NCI-H146 treated with DMSO at 0.1 percent for 48 hours (cell line): ENCODE measurements at regions not wholly inside any gene's neighbourhood (a gene's known extent, or its start where the extent isn't known, plus 50 kb on each side); places are given as distances from the start of the nearest gene placed in this dataset.

Source experiments
- DNase-seq: peaks from one replicate; lab custom pipeline; 2025; ENCODE audit not compliant: unreplicated experiment; lab: John Stamatoyannopoulos, UW

GRCh38 chr13:111993691-111994090 lies 73.3 kb upstream of the SOX1 start:
- no peak for DNase-seq

DNA sequence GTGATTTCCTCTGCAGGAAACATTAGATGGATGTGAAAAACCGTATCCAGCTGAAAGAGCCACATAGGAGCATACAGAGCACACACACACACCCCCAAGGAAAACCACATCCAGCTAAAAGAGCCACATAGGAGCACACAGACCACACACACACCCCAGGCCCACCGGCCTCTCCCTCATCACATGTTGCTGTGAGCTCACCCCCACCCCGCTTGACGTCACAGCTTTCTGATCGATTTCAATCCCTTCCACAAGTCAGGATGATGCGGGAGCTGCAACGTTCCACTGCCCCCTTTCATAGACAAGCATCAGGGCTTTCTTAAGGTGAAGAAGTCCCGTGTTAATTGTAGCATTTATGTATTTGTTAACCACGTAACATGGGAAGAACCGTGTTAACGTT lies 72.4 kb upstream of the SOX1 start:
- DNase-seq, result no peak

DNA sequence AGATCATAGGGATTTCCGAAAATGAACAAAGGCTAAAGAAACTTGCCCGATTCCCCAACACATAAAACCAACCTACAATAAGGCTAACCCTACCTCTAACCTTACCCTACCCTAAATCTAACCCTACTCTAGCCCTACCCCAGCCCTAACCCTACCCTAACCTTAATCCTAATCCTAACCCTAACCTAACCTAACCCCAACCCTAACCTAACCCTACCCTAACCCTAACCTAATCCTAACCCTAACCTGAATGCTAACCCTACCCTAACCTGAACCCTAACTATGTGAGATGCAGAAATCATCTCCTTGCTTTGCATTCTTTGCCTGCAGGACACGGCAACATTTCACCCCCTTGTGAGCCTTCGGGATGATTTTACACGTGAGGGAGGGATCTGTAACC lies 67.6 kb upstream of the SOX1 start:
- DNase-seq, result no peak

DNA sequence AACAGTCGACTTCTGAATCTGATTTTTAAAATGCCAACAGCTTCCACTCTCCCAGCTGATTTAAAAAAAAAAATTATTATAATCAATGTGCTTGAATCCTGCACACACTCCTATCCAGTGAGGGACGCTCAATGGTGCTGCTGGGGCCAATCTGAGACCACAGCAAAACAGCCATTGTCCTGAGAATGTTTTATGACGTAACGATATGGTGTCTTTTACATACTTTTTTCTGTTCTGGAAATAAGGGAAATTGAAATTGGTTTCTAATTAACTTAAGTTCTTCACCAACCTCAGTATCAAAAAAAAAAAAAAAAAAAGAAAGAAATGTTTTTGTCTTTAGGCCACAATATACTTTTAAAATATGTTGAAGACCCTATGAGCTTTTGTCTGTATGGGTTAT lies 66.1 kb upstream of the SOX1 start:
- DNase-seq, result no peak

DNA sequence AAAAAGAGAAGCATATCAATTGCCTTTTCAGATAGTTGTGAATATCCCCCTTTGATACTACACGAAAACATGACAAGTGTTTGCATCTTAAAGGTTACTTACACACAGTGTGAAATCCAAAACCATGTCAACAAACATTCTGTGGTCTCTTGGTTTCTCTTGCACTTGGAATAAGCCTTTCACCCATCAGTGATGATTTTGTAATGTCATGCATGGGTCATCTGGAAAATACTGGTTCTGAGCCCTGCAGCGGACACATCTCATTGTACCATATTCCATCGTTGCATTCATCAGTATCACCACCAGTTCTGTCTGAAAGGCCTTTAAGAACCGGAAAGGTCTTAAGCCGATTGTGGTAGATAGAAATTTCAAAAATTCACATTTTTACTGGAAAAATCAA lies 65.4 kb upstream of the SOX1 start:
- DNase-seq, result no peak

- DNase-seq, result no peak
Observed at GRCh38 chr13:112003396-112003795, 63.6 kb upstream of the SOX1 start.

- DNase-seq, result no peak
Observed at GRCh38 chr13:112003941-112004340, 63.0 kb upstream of the SOX1 start.

- no peak for DNase-seq
Observed at GRCh38 chr13:112005925-112006324, 61.0 kb upstream of the SOX1 start.

GRCh38 chr13:112007191-112007590 lies 59.8 kb upstream of the SOX1 start:
- DNase-seq, result no peak

GRCh38 chr13:112010714-112011113 lies 56.2 kb upstream of the SOX1 start:
- DNase-seq, result no peak

GRCh38 chr13:112012016-112012704 lies 54.8 kb upstream of the SOX1 start:
- DNase-seq, result no peak

GRCh38 chr13:112012705-112013085 lies 54.3 kb upstream of the SOX1 start:
- no peak for DNase-seq

DNA sequence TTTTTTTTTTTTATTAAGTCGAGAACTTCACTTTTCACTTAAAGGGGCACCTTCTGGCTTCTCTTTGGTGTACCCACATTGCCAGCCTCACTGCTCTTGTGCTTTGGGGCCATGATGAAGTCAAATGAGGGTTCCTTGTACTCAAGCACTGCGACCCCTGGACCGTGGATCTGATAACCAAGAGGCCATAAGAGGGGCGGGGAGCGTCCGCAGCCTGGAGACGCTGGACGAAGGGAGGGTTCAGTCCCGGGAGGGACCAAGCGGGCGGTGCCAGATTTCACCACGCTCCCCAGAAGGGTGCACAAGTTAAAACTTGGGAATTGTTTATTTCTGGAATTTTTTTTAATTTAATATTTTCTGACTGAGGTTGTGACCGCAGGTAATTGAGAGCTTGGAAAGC lies 53.3 kb upstream of the SOX1 start:
- DNase-seq, result no peak

DNA sequence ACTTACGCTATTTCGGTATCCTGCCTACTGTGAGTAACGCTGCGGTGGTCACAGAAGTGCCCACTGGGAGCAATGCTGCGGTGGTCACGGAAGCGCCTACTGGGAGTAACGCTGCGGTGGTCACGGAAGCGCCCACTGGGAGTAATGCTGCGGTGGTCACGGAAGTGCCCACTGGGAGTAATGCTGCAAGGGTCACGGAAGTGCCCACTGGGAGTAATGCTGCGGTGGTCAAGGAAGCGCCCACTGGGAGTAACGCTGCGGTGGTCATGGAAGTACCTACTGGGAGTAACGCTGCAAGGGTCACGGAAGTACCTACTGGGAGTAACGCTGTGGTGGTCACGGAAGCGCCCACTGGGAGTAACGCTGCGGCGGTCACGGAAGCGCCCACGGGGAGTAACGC lies 52.1 kb upstream of the SOX1 start:
- no peak for DNase-seq
